HL-60 (cell line): ENCODE measurements at regions not wholly inside any gene's neighbourhood (a gene's known extent, or its start where the extent isn't known, plus 50 kb on each side); places are given as distances from the start of the nearest gene placed in this dataset.

Experiments used
- DNase-seq, 2 experiments: peaks; one replicate each; pipeline ENCODE4 v3.0.0-alpha.2; 2010 to 2020; ENCODE audit warnings: low read depth in 1 of 2, low spot score in 1 of 2
- H3K27ac ChIP-seq: fragments of 250-450 bp; sonication (Bioruptor Pico); replicated peaks from 2 replicates; pipeline ENCODE4 v1.5.1; 2020; ENCODE audit warnings: mild to moderate bottlenecking, moderate library complexity
- H3K27me3 ChIP-seq: fragments of 250-450 bp; sonication (Bioruptor Pico); 2 replicates; pipeline ENCODE4 v1.5.1; 2021; ENCODE audit warnings: mild to moderate bottlenecking, moderate library complexity; ENCODE audit not compliant: insufficient read depth, poor library complexity, severe bottlenecking
- H3K4me3 ChIP-seq: replicated peaks from 2 replicates; pipeline ENCODE4 v1.5.1; 2011; ENCODE audit warnings: mild to moderate bottlenecking, control low read depth, low read length; ENCODE audit not compliant: insufficient read depth
- GABPA ChIP-seq: IDR thresholded peaks from 2 replicates; pipeline ENCODE4 v1.6.1; 2012; ENCODE audit warnings: low read depth
- POLR2AphosphoS5 ChIP-seq: IDR thresholded peaks from 2 replicates; pipeline ENCODE4 v1.6.1; 2012; ENCODE audit warnings: low read depth
- SPI1 ChIP-seq: IDR thresholded peaks from 2 replicates; pipeline ENCODE4 v1.6.1; 2012; ENCODE audit warnings: low read depth, mild to moderate bottlenecking, borderline replicate concordance
- TF ChIP-seq, protein P1 (sequence below): IDR thresholded peaks from 2 replicates; pipeline ENCODE4 v1.6.1; 2012; ENCODE audit warnings: low read depth; ENCODE audit not compliant: insufficient replicate concordance
- TF ChIP-seq, protein P2 (sequence below): IDR thresholded peaks from one replicate; pipeline ENCODE4 v1.5.1; 2011; ENCODE audit warnings: low read length, control low read depth, inconsistent platforms; ENCODE audit not compliant: insufficient read depth

DNA sequence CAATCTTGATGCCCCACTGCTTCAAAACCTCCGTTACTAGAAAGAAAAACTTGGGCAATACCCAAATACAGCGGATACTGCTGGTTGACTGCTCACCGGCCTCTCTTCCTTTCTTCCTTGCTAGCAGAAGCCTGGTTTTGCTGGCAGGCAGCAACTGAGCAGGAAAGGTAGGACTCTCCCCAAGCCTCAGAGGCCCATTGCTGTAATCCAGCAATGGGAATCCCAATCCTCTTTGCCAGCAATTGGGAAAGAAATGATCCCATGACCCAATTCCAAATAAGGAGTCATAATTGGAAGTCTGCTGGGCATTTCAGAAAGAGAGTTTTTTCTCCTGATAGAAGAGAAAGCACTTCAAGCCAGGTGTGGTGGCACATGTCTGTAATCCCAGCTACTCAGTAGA lies 394.5 kb downstream of the BCOR start:
- Histone ChIP-seq H3K4me3 (no peak overlapping the region), H3K27ac (no peak overlapping the region), H3K27me3 (no peaks in the 10 kb centered on the region)
- TF ChIP-seq, protein P1, sequence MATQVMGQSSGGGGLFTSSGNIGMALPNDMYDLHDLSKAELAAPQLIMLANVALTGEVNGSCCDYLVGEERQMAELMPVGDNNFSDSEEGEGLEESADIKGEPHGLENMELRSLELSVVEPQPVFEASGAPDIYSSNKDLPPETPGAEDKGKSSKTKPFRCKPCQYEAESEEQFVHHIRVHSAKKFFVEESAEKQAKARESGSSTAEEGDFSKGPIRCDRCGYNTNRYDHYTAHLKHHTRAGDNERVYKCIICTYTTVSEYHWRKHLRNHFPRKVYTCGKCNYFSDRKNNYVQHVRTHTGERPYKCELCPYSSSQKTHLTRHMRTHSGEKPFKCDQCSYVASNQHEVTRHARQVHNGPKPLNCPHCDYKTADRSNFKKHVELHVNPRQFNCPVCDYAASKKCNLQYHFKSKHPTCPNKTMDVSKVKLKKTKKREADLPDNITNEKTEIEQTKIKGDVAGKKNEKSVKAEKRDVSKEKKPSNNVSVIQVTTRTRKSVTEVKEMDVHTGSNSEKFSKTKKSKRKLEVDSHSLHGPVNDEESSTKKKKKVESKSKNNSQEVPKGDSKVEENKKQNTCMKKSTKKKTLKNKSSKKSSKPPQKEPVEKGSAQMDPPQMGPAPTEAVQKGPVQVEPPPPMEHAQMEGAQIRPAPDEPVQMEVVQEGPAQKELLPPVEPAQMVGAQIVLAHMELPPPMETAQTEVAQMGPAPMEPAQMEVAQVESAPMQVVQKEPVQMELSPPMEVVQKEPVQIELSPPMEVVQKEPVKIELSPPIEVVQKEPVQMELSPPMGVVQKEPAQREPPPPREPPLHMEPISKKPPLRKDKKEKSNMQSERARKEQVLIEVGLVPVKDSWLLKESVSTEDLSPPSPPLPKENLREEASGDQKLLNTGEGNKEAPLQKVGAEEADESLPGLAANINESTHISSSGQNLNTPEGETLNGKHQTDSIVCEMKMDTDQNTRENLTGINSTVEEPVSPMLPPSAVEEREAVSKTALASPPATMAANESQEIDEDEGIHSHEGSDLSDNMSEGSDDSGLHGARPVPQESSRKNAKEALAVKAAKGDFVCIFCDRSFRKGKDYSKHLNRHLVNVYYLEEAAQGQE = no peak
- TF ChIP-seq GABPA (no peak), SPI1 (no peak)
- TF ChIP-seq, protein P2, sequence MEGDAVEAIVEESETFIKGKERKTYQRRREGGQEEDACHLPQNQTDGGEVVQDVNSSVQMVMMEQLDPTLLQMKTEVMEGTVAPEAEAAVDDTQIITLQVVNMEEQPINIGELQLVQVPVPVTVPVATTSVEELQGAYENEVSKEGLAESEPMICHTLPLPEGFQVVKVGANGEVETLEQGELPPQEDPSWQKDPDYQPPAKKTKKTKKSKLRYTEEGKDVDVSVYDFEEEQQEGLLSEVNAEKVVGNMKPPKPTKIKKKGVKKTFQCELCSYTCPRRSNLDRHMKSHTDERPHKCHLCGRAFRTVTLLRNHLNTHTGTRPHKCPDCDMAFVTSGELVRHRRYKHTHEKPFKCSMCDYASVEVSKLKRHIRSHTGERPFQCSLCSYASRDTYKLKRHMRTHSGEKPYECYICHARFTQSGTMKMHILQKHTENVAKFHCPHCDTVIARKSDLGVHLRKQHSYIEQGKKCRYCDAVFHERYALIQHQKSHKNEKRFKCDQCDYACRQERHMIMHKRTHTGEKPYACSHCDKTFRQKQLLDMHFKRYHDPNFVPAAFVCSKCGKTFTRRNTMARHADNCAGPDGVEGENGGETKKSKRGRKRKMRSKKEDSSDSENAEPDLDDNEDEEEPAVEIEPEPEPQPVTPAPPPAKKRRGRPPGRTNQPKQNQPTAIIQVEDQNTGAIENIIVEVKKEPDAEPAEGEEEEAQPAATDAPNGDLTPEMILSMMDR = no peak
- DNase-seq = no peak

DNA sequence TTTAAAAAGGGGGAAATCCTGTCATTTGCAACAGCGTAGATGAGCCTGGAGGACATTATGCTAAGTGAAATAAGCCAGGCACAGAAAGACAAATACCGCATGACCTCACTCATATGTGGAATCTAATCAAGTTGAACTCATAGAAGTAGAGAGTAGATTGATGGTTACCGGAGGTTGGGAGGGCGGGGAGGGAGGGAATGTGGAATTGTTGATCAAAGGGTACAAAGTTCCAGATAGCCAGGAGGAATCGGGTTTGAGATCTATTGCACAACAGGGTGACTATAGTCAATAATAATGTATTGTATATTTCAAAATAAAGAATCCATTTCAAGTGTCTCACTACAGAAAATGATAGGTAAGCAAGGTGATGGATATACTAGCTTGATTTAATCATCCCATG lies 393.2 kb downstream of the BCOR start:
- TF ChIP-seq, protein P2 = no peak
- TF ChIP-seq, protein P1 = no peak
- no peak for TF ChIP-seq GABPA
- TF ChIP-seq POLR2AphosphoS5 = no peak
- TF ChIP-seq SPI1 = no peak
- Histone ChIP-seq H3K4me3 (no peak overlapping the region), H3K27ac (no peak overlapping the region), H3K27me3 (no peaks in the 10 kb centered on the region)
- DNase-seq = no peak

DNA sequence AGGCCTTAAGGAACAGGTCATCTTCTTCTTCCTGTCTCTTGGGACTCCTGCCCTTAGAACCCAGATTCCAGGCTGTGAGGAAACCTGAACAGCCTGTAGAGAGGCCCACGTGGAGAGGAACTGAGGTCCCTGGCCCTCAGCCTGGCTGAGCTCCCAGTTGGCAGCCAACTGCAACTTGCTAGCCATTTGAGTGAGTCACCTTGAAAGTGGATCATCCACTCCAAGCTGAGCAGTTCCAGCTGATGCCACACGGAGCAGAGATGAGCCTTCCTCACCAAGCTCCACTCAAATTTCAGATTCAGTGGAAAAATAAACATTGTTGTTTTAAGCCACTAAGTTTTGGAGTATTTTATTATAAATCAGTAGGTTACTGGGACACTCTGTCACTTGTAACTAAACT lies 392.5 kb downstream of the BCOR start:
- H3K4me3 ChIP-seq = no peak overlapping the region
- no peaks in the 10 kb centered on the region for H3K27me3 ChIP-seq
- no peak overlapping the region for H3K27ac ChIP-seq
- peak in 1 of 2 experiments; percentile 35 for DNase-seq
- TF ChIP-seq POLR2AphosphoS5 = no peak
- TF ChIP-seq, protein P1 = no peak
- TF ChIP-seq SPI1 = no peak
- TF ChIP-seq, protein P2 = no peak
- no peak for TF ChIP-seq GABPA
